ENCODE measurements at regions not wholly inside any gene's neighbourhood (a gene's known extent, or its start where the extent isn't known, plus 50 kb on each side); places are given as distances from the start of the nearest gene placed in this dataset.

DNA sequence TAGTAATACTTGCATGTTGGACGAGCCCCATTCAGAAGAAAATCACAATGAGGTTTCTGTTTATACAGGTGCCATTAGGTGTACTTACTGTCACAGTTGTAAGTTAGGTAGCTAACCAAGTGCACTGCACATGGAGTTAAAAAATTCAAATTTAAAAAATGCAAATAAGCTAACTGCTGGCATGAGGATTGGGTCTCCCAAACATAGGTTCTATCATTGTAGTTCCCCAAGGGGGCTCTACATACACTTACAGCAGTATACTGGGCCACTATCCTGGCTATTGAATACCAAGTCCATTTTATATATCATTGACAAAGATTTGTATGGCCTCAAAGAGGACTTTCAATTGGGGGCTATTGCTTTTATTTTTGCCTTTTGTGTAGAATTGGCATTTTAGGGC, 153.4 kb downstream of the FMR1NB start:
- no peaks in the 10 kb centered on the region for H3K27me3 ChIP-seq

GRCh38 chrX:148135738-148136137, 154.6 kb downstream of the FMR1NB start:
- H3K4me1 ChIP-seq, result no peaks in the 10 kb centered on the region
- intact Hi-C loops (cut with DNase I), result no loop called here
- ATAC-seq (no peak), DNase-seq (no peak)
- H3K27ac ChIP-seq, result no peak overlapping the region
- no peak overlapping the region for H3K4me3 ChIP-seq
- no peak for TF ChIP-seq CTCF (IDR thresholded peaks at IDR 0.05)
- no peaks in the 10 kb centered on the region for H3K9me3 ChIP-seq
- no peaks in the 10 kb centered on the region for H3K27me3 ChIP-seq
- H3K36me3 ChIP-seq, result no peaks in the 10 kb centered on the region

More for the DNA sequence above, 153.4 kb downstream of the FMR1NB start:
- no peaks in the 10 kb centered on the region for H3K36me3 ChIP-seq
- H3K27ac ChIP-seq, result no peak overlapping the region
- H3K4me1 ChIP-seq, result no peaks in the 10 kb centered on the region
- DNase-seq, result no peak
- no peak for ATAC-seq
- no peaks in the 10 kb centered on the region for H3K9me3 ChIP-seq
- H3K4me3 ChIP-seq, result no peak overlapping the region
- intact Hi-C loops (cut with DNase I), result no loop called here
- no peak for TF ChIP-seq CTCF (IDR thresholded peaks at IDR 0.05)

- no peaks in the 10 kb centered on the region for H3K27me3 ChIP-seq
- no peak overlapping the region for H3K27ac ChIP-seq
- DNase-seq, result no peak
- no peak for ATAC-seq
- no peaks in the 10 kb centered on the region for H3K36me3 ChIP-seq
- H3K4me1 ChIP-seq, result no peaks in the 10 kb centered on the region
- no peak for TF ChIP-seq CTCF (IDR thresholded peaks at IDR 0.05)
- intact Hi-C loops (cut with DNase I), result no loop called here
- no peak overlapping the region for H3K4me3 ChIP-seq
- no peaks in the 10 kb centered on the region for H3K9me3 ChIP-seq
Measured at GRCh38 chrX:148146121-148146520, 165.0 kb downstream of the FMR1NB start.

DNA sequence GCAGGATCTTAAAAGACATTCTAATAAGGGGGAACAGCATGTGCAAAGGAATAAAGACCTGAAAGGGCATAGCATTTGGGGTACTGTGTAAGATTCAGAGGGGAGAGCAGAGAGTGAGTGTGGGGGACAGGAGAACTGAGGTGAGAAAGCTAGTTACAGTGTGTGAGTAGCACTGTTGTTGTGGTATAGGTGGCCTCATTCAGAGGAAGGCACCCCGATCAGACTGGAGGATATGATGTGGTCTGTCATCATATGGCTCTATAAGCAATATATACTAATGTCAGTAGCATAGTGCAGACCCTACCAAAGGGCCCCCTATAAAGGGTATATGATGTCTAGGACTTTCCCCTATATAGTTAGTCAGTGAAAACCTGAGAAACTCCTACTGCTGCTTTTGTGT, 175.8 kb downstream of the FMR1NB start:
- H3K4me1 ChIP-seq, result no peaks in the 10 kb centered on the region
- H3K27ac ChIP-seq, result no peak overlapping the region
- DNase-seq, result no peak
- H3K4me3 ChIP-seq, result no peak overlapping the region
- H3K36me3 ChIP-seq, result no peaks in the 10 kb centered on the region
- ATAC-seq, result no peak
- no peaks in the 10 kb centered on the region for H3K27me3 ChIP-seq
- TF ChIP-seq CTCF (IDR thresholded peaks at IDR 0.05), result no peak
- intact Hi-C loops (cut with DNase I), result no loop called here
- no peaks in the 10 kb centered on the region for H3K9me3 ChIP-seq

DNA sequence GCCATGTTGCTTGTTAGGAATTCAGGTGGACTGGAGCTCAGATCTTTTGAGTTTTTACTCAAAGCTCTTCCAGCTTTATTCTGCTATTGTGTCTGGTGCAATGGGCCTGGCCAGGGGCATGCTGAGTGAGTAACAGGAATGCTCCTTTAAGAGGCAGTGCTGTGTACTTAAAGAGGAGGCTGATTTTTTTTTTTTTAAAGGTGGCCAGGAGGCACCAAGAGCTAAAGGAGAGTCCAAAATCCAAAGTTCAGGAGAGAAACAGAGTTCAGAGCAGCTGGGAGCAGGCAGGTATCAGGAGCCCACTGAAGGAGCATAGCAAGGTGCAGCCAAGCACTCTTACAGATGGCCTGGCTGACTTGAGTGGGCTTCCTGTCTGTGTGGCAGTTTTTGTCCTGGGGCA, 178.7 kb downstream of the FMR1NB start:
- ATAC-seq (no peak), DNase-seq (no peak)
- Histone ChIP-seq H3K27me3 (no peaks in the 10 kb centered on the region), H3K27ac (no peak overlapping the region), H3K4me3 (no peak overlapping the region), H3K36me3 (no peaks in the 10 kb centered on the region), H3K9me3 (no peaks in the 10 kb centered on the region), H3K4me1 (no peaks in the 10 kb centered on the region)
- no peak for TF ChIP-seq CTCF (IDR thresholded peaks at IDR 0.05)
- intact Hi-C loops (cut with DNase I), result no loop called here

- no peak for TF ChIP-seq CTCF (IDR thresholded peaks at IDR 0.05)
- no peaks in the 10 kb centered on the region for H3K27me3 ChIP-seq
- H3K27ac ChIP-seq, result no peak overlapping the region
- no peaks in the 10 kb centered on the region for H3K4me1 ChIP-seq
- no peak overlapping the region for H3K4me3 ChIP-seq
- no peak for ATAC-seq
- H3K9me3 ChIP-seq, result no peaks in the 10 kb centered on the region
- no peaks in the 10 kb centered on the region for H3K36me3 ChIP-seq
- intact Hi-C loops (cut with DNase I), result no loop called here
- DNase-seq, result no peak
Measured at GRCh38 chrX:148161701-148162100, 180.6 kb downstream of the FMR1NB start.

Data from upper lobe of right lung (tissue), 1 donor.